GM12892 (cell line): ENCODE measurements at regions not wholly inside any gene's neighbourhood (a gene's known extent, or its start where the extent isn't known, plus 50 kb on each side); places are given as distances from the start of the nearest gene placed in this dataset.

Experiments used
- POLR2AphosphoS5 ChIP-seq: IDR thresholded peaks from 2 replicates; pipeline ENCODE4 v1.6.1; 2011; ENCODE audit warnings: low read depth, low read length, control low read depth
- TAF1 ChIP-seq: IDR thresholded peaks from 2 replicates; pipeline ENCODE4 v1.6.1; 2011; ENCODE audit warnings: low read depth, mild to moderate bottlenecking, control low read depth, low read length, borderline replicate concordance

DNA sequence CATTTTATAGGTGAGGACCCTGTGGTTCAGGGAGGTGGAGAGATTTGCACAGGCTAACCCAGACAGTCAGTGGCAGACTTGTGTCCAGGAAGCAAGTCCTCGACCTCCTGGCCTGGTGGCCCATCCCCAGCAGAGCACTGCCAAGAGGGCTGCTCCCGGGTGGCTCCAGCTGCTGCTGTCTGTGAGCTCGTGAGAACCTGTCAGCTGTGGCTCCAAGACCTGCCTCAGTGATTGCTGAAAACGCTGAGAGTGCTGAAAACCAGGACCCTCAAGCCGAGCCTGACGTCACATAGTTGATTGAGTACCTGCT, 74.2 kb downstream of the RTL9 start:
- TF ChIP-seq POLR2AphosphoS5 (no peak), TAF1 (no peak)
